ENCODE measurements at regions not wholly inside any gene's neighbourhood (a gene's known extent, or its start where the extent isn't known, plus 50 kb on each side); places are given as distances from the start of the nearest gene placed in this dataset.

GRCh38 chr10:33455029-33455428 lies 120.6 kb upstream of the NRP1 start:
- TF ChIP-seq CTCF (IDR thresholded peaks at IDR 0.05): no peak
- H3K4me3 Mint-ChIP-seq (ENCODE audit: unreplicated experiment): no peak overlapping the region
- peaks cover 6% of the 10 kb centered on the region for H3K9me3 Mint-ChIP-seq (ENCODE audit: unreplicated experiment)
- H3K27ac Mint-ChIP-seq (ENCODE audit: unreplicated experiment): no peak overlapping the region
- H3K36me3 Mint-ChIP-seq (ENCODE audit: unreplicated experiment): no peaks in the 10 kb centered on the region
- H3K4me1 Mint-ChIP-seq (ENCODE audit: unreplicated experiment): no peaks in the 10 kb centered on the region
- no peaks in the 10 kb centered on the region for H3K27me3 Mint-ChIP-seq (ENCODE audit: unreplicated experiment)
- no peak for DNase-seq (ENCODE audit: extremely low spot score, unreplicated experiment)

GRCh38 chr10:33454554-33454953 lies 120.1 kb upstream of the NRP1 start:
- Mint-ChIP-seq H3K27me3 (ENCODE audit: unreplicated experiment) (no peaks in the 10 kb centered on the region), H3K4me3 (ENCODE audit: unreplicated experiment) (no peak overlapping the region), H3K4me1 (ENCODE audit: unreplicated experiment) (no peaks in the 10 kb centered on the region), H3K9me3 (ENCODE audit: unreplicated experiment) (peaks cover 6% of the 10 kb centered on the region), H3K27ac (ENCODE audit: unreplicated experiment) (no peak overlapping the region), H3K36me3 (ENCODE audit: unreplicated experiment) (no peaks in the 10 kb centered on the region)
- TF ChIP-seq CTCF (IDR thresholded peaks at IDR 0.05): no peak
- DNase-seq (ENCODE audit: extremely low spot score, unreplicated experiment): no peak

- no peak for TF ChIP-seq CTCF (IDR thresholded peaks at IDR 0.05)
- Mint-ChIP-seq H3K27me3 (ENCODE audit: unreplicated experiment) (no peaks in the 10 kb centered on the region), H3K9me3 (ENCODE audit: unreplicated experiment) (peaks cover 6% of the 10 kb centered on the region), H3K36me3 (ENCODE audit: unreplicated experiment) (no peaks in the 10 kb centered on the region), H3K27ac (ENCODE audit: unreplicated experiment) (no peak overlapping the region), H3K4me1 (ENCODE audit: unreplicated experiment) (no peaks in the 10 kb centered on the region), H3K4me3 (ENCODE audit: unreplicated experiment) (no peak overlapping the region)
- no peak for DNase-seq (ENCODE audit: extremely low spot score, unreplicated experiment)
Observed at GRCh38 chr10:33453081-33454025, 118.9 kb upstream of the NRP1 start.

- no peaks in the 10 kb centered on the region for H3K27me3 Mint-ChIP-seq (ENCODE audit: unreplicated experiment)
- no peaks in the 10 kb centered on the region for H3K4me1 Mint-ChIP-seq (ENCODE audit: unreplicated experiment)
- TF ChIP-seq CTCF (IDR thresholded peaks at IDR 0.05): no peak
- H3K4me3 Mint-ChIP-seq (ENCODE audit: unreplicated experiment): no peak overlapping the region
- no peak overlapping the region for H3K27ac Mint-ChIP-seq (ENCODE audit: unreplicated experiment)
- peaks cover 6% of the 10 kb centered on the region for H3K9me3 Mint-ChIP-seq (ENCODE audit: unreplicated experiment)
- DNase-seq (ENCODE audit: extremely low spot score, unreplicated experiment): no peak
- no peaks in the 10 kb centered on the region for H3K36me3 Mint-ChIP-seq (ENCODE audit: unreplicated experiment)
Observed at GRCh38 chr10:33448421-33449140, 114.1 kb upstream of the NRP1 start.

- no peak for DNase-seq (ENCODE audit: extremely low spot score, unreplicated experiment)
- TF ChIP-seq CTCF (IDR thresholded peaks at IDR 0.05): no peak
- H3K4me3 Mint-ChIP-seq (ENCODE audit: unreplicated experiment): no peak overlapping the region
- no peaks in the 10 kb centered on the region for H3K4me1 Mint-ChIP-seq (ENCODE audit: unreplicated experiment)
- no peaks in the 10 kb centered on the region for H3K36me3 Mint-ChIP-seq (ENCODE audit: unreplicated experiment)
- H3K9me3 Mint-ChIP-seq (ENCODE audit: unreplicated experiment): peaks cover 4% of the 10 kb centered on the region
- H3K27me3 Mint-ChIP-seq (ENCODE audit: unreplicated experiment): no peaks in the 10 kb centered on the region
- no peak overlapping the region for H3K27ac Mint-ChIP-seq (ENCODE audit: unreplicated experiment)
Observed at GRCh38 chr10:33441561-33441960, 107.1 kb upstream of the NRP1 start.

Measured in osteocyte (in vitro differentiated cells).